ENCODE measurements at regions not wholly inside any gene's neighbourhood (a gene's known extent, or its start where the extent isn't known, plus 50 kb on each side); places are given as distances from the start of the nearest gene placed in this dataset.

DNA sequence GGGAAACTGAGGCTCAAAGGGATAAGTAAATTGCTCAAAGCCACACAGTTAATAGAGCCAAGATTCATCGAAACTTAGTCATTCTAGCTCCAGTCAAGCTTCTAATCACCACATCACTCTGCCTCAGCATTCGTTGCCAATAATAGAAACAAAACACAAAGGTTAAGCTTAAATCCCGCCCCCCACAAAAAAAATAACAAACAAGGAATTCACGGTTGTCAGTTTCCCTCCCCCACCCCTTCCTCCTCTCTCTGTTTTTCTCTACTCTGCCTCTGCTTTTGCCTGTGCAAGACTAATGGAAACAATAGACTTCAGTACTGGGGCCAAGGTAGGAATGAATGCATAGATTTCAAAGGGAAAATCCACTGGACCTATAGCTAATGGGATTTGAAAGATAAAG is 70.7 kb upstream of the ZNF644 start:
- DNase-seq: no peak

DNA sequence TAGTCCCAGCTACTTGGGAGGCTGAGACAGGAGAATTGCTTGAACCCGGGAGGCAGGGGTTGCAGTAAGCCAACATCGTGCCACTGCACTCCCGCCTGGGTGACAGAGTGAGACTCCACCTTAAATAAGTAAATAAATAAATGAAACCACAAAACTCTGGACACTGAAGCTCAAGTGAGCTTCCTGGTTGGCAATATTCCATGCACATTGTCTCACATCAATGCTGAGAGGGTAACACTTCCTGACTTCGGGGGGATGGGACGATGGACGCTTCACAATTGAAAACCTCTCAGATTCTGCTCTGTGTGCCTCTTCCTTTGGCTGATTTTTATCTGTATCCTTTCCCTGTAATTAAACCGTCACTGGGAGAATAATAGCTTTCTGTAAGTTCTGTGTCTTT is 70.0 kb upstream of the ZNF644 start:
- no peak for DNase-seq

DNA sequence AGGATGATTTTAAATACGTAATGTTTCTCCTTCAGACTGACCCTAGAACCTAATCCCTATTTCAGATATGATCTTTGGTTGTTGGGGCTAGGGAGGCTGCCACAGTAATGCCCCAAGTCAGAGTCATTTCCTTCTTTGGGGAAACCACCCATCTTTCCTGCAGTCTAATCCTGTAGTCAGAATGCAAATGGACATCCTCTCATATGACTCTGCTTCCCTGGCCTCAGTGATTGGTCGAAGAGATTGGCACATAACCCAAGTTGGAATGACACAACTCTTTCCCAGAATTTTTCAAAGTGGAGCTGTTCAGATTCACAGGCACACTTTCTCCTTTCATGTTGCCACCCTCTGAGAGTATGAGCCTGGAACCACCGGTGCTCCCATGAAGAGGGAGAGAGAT is 58.8 kb upstream of the ZNF644 start:
- DNase-seq: no peak

DNA sequence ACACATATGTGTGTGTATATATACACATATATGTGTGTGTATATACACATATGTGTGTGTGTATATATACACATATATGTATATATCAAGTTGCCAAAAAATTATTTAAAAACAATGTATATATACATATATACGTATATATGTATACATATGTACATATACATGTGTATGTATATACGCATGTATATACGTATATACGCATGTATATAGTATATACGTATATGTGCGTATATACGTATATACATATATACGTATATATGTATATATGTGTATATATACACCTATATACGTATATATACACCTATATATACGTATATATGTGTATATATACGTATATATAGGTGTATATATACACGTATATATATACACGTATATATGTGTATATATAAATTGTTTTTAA is 57.0 kb upstream of the ZNF644 start:
- DNase-seq: no peak

DNA sequence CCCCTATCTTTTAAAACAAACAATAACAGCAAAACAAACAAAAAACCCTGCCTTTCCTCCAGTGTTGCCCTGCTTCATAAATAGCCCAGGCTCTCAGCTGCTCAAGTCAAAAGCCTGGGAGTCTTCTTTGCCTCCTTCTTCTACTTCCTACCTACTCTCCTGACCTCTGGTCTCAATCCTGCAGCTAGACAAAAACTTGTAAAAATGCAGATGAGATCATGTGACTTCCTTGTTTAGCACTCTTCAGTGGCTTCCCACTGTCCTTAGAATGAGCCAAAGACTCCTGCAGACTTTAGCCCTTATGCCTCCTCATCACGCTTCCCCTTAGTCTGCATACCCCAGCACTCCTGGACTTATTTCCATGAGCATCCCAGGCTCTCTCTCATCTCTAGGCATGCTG is 55.0 kb upstream of the ZNF644 start:
- no peak for DNase-seq

DNA sequence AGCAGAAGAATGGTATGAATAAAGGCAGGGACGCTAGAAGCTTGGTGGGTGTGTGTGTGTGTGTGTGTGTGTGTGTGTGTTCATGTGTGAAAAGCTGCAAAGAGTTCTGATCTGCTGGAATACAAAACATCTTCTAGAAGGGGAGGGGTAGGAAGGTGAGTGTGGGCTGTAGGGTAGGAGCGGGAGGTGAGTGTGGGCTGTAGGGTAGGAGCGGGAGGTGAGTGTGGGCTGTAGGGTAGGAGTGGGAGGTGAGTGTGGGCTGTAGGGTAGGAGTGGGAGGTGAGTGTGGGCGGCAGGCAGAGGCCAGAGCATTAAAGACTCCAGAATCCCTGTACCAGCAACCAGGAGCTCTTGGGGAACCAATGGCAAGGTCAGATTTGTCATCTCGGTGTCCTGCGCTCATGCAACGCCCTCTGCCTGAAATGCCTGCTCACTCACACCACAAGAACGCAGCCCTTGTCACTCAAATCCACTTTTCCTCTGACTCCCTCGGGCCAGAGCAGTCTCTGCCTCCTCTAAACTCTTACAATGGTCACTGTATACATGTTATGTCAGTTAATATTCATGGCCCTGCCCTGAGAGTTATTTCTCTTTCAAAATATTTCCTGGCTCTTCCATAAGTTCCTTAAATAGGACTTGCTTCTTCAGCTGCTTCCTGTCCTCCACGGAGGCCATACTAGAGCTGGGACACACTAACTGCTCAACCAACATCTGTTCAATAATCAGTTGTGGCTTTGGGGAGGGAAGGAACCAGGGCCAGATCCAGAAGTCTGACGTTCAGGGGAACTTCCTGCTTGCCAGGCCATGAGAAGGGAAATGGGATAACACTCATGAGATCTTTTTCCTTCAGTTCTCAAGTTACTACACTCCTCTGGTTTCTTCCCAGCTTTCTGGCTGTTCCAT is 53.6 kb upstream of the ZNF644 start:
- no peak for DNase-seq

DNA sequence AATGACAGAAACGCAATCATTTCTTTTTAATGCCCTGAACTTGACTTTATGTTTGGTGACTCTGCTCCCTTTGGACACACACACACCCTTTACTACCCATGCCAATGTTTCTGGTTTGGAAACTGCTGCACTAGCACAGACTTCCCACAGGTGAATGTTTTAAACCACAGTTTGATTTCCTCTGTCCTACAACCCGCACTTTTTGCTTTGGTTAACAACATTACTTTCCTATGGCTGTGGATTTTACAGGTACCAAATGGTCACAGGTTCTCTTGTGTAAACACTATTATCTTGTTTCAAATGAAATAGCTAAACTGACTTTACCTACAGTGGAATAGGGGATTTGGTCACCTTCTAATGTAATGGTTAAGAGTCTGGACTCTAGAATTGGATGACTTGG is 51.5 kb upstream of the ZNF644 start:
- no peak for DNase-seq

DNA sequence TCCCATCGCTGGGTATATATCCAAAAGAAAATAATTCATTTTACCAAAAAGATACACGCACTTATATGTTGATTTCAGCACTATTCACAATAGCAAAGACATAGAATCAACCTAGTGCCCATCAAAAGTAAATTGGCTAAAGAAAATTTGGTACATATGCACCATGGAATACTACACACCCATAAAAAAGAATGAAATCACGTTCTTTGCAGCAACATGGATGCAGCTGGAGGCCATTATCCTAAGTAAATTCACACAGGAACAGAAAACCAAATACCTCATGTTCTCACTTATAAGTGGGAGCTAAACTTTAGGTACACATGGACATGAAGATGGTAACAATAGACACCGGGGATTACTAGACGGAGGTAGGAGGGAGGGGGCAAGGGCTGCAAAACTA is 50.0 kb upstream of the ZNF644 start:
- DNase-seq: no peak

Measured in activated effector memory CD4-positive, alpha-beta T cell treated with anti-CD3 and anti-CD28 coated beads, Interleukin-2, amount 50 U/mL, for 16 hours (primary cell).